Naive thymus-derived CD8-positive, alpha-beta T cell (primary cell): ENCODE measurements at regions not wholly inside any gene's neighbourhood (a gene's known extent, or its start where the extent isn't known, plus 50 kb on each side); places are given as distances from the start of the nearest gene placed in this dataset.

Experiments
- ATAC-seq, 2 donors: fragments of 150-1000 bp; cut with Tn5 transposase in 1 of 2; sonication (Bioruptor Pico), chemical (Tn5 transposase) in 1 of 2; 1 replicate in 1 of 2; 2 replicates in 1 of 2; pipeline ENCODE4 v1.10.0; 2021; ENCODE audit warnings: mild to moderate bottlenecking in 2 of 2, moderate library complexity in 2 of 2
- POLR2A ChIA-PET: fragments of 350-600 bp; sonication (Branson Sonifier 250); formaldehyde crosslinking; loops from one replicate; lab custom pipeline; 2021; ENCODE audit warnings: antibody characterized with exemption; lab: Charles Lee
- DNase-seq, 10 donors: peaks; one replicate each; pipeline versions ENCODE4 v3.0.0 to v3.0.0-alpha.2; 2020 to 2022
- H3K27ac Mint-ChIP-seq, 10 donors: one replicate each; pipeline ENCODE4 v1.8.0; 2020 to 2022; ENCODE audit warnings: mild to moderate bottlenecking in 10 of 10, mixed read lengths in 10 of 10, moderate library complexity in 4 of 10, inconsistent platforms in 1 of 10
- H3K27me3 Mint-ChIP-seq, 5 donors: one replicate each; pipeline ENCODE4 v1.8.0; 2021 to 2022; ENCODE audit warnings: mixed read lengths in 5 of 5
- H3K36me3 Mint-ChIP-seq, 3 donors: one replicate each; pipeline ENCODE4 v1.8.0; 2020 to 2022; ENCODE audit warnings: mixed read lengths in 3 of 3, mild to moderate bottlenecking in 2 of 3, inconsistent platforms in 1 of 3
- H3K4me1 Mint-ChIP-seq, 4 donors: one replicate each; pipeline ENCODE4 v1.8.0; 2021 to 2022; ENCODE audit warnings: mixed read lengths in 4 of 4
- H3K4me3 Mint-ChIP-seq, 10 donors: one replicate each; pipeline ENCODE4 v1.8.0; 2020 to 2022; ENCODE audit warnings: mild to moderate bottlenecking in 10 of 10, mixed read lengths in 10 of 10, moderate library complexity in 6 of 10, inconsistent platforms in 1 of 10
- H3K9me3 Mint-ChIP-seq, 9 donors: one replicate each; pipeline ENCODE4 v1.8.0; 2020 to 2022; ENCODE audit warnings: mixed read lengths in 9 of 9, mild to moderate bottlenecking in 3 of 9, inconsistent platforms in 1 of 9, moderate library complexity in 1 of 9

DNA sequence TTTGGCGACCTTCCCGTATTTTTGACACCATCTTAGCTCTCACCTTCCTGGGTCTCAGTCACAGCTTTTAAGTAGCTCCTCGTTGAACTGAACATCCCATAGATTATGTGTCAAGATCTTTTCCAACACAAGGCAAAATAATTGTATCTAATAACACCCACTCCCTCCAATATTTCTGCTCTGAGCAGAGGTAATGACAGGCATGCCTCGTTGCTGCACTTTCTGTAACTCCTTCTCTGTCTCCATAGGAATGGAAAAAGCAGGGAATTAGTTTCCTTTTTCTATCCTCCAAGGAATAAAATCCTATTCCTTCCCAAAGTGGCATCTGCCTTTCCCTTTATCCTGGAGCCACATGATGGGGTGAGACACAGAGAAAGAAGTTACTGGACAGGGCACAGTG is 174.0 kb upstream of the CDH20 start:
- POLR2A ChIA-PET: no interaction called here
- peaks cover 0 to 1% (median 0%) of the 10 kb centered on the region in 5 donors for H3K27me3 Mint-ChIP-seq
- H3K27ac Mint-ChIP-seq: no peak overlapping the region
- no peak overlapping the region for H3K4me3 Mint-ChIP-seq
- no peak for ATAC-seq
- no peak for DNase-seq
- H3K9me3 Mint-ChIP-seq: peaks cover 0 to 11% (median 3%) of the 10 kb centered on the region in 9 donors
- no peaks in the 10 kb centered on the region for H3K4me1 Mint-ChIP-seq
- no peaks in the 10 kb centered on the region for H3K36me3 Mint-ChIP-seq

DNA sequence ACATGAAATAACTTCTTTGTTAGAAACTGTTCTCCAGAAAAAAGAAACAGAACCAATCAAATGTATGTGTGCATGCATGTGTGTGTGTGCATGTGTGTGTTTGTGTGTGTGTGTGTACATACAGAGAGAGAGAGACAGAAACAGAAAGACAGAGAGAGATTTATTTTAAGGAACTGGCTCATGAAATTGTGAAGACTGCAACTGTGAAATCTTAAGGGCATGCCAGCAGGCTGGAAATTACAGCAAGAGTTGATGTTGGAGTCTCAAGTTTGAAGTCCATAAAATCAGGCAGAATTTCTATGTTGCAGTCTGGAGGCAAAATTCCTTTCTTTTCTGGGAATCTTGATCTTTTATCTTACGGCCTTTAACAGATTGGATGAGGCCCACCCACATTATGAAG is 168.9 kb upstream of the CDH20 start:
- Mint-ChIP-seq H3K36me3 (no peaks in the 10 kb centered on the region), H3K4me3 (no peak overlapping the region), H3K27ac (no peak overlapping the region), H3K4me1 (no peaks in the 10 kb centered on the region), H3K27me3 (peaks cover 0 to 1% (median 0%) of the 10 kb centered on the region in 5 donors), H3K9me3 (peaks cover 0 to 8% (median 1%) of the 10 kb centered on the region in 9 donors)
- no peak for DNase-seq
- no peak for ATAC-seq
- POLR2A ChIA-PET: no interaction called here

DNA sequence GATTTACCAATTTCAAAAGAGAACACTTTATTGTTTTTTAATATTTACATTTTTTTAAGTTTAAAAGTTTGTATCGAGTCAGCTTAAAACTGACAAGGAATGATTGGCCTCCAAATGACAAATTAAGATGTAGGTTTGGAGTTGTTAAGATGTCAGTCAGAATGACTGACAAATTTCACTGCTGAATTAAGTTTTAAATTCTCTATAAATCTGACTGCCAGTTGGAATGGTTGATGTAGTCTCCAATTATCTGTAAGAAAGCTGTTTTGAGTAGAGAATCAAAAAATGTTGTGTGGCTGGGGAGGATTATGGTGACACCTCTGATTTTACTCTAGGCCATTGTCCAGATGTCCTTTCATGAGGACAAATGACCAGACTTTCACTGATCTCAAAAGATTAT is 165.3 kb upstream of the CDH20 start:
- DNase-seq (no peak), ATAC-seq (no peak)
- no peaks in the 10 kb centered on the region for H3K4me1 Mint-ChIP-seq
- POLR2A ChIA-PET: no interaction called here
- H3K36me3 Mint-ChIP-seq: no peaks in the 10 kb centered on the region
- peaks cover 0 to 2% (median 0%) of the 10 kb centered on the region in 9 donors for H3K9me3 Mint-ChIP-seq
- H3K27me3 Mint-ChIP-seq: no peaks in the 10 kb centered on the region
- no peak overlapping the region for H3K4me3 Mint-ChIP-seq
- H3K27ac Mint-ChIP-seq: no peak overlapping the region

DNA sequence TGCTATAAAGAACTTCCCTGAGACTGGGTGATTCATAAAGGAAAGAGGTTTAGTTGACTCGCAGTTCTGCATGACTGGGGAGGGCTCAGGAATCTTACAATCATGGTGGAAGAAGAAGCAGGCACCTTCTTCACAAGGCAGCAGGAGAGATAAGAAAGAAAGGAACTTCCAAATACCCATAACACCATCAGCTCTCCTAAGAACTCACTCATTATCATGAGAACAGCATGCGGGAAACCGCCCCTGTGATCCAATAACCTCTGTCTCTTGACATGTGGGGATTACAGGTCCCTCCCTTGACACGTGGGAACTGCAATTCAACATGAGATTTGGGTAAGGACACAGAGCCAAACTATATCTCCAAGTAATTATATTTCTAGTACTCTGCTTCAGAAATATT is 163.8 kb upstream of the CDH20 start:
- Mint-ChIP-seq H3K4me3 (no peak overlapping the region), H3K4me1 (no peaks in the 10 kb centered on the region), H3K36me3 (no peaks in the 10 kb centered on the region), H3K27ac (no peak overlapping the region), H3K9me3 (peaks cover 0 to 2% (median 0%) of the 10 kb centered on the region in 9 donors), H3K27me3 (no peaks in the 10 kb centered on the region)
- no peak for ATAC-seq
- POLR2A ChIA-PET: no interaction called here
- DNase-seq: no peak

DNA sequence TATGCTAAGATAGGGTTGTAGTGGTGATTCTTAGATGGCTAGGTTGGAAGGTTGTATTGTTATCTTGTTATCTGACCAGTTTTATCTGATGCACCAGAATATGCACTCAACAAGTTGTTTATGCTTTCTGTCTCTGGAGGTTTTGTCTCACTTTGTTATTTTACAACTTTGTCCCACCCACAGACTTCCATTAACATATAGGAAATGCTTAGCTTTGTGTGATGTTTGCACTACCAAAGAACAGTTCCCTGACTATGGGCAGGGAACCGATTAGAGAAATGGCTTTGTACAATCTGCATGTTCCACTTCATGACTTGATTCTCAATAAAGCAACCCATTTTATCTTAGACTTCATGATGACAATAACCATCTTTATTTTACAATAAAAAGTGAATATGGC is 160.6 kb upstream of the CDH20 start:
- no peaks in the 10 kb centered on the region for H3K4me1 Mint-ChIP-seq
- H3K27ac Mint-ChIP-seq: no peak overlapping the region
- ATAC-seq: no peak
- H3K27me3 Mint-ChIP-seq: no peaks in the 10 kb centered on the region
- no peak for DNase-seq
- peaks cover 0 to 23% (median 0%) of the 10 kb centered on the region in 9 donors for H3K9me3 Mint-ChIP-seq
- POLR2A ChIA-PET: no interaction called here
- H3K4me3 Mint-ChIP-seq: no peak overlapping the region
- H3K36me3 Mint-ChIP-seq: no peaks in the 10 kb centered on the region

DNA sequence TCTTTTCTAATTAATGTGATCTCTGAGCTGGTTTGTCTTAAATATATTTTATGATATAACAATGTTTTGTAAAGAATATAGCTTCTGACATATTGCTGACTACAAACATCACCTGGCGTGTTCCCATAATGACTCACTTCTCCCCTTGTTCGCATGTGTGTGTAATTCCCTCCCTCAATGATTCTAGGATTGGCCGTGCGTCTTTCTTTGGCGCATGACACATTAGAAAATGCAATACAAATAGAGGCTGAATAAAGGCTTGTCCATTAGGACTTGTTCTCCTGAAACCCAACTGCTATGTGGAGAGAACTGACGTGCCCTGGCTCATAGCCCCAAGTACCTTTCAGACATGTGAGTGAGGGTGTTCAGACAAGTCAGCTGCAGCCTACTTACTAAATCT is 159.7 kb upstream of the CDH20 start:
- Mint-ChIP-seq H3K27me3 (no peaks in the 10 kb centered on the region), H3K36me3 (peaks cover 0 to 6% (median 0%) of the 10 kb centered on the region in 3 donors), H3K4me1 (no peaks in the 10 kb centered on the region), H3K4me3 (no peak overlapping the region), H3K27ac (no peak overlapping the region), H3K9me3 (peaks cover 0 to 32% (median 7%) of the 10 kb centered on the region in 9 donors)
- no peak for DNase-seq
- ATAC-seq: no peak
- POLR2A ChIA-PET: no interaction called here

DNA sequence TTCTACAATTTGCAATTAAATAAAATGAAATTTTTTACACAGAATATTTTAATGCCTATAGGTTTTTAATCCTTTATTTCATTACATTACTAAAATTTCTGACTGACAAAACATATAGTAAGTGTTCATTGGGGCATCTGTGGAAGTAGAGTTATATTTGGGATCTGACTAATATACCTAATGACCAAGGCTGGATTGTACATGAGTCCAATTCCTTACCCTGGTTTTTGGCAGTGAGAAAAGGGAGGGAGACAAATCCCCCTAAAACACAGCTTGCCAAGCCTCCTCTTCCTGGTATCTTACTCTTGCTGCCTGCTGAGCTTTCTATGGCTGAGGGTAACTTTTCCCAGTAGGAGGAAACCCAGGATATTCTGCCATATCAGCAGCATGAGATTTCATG is 149.4 kb upstream of the CDH20 start:
- Mint-ChIP-seq H3K36me3 (no peaks in the 10 kb centered on the region), H3K4me3 (no peak overlapping the region), H3K27me3 (peaks cover 0 to 4% (median 0%) of the 10 kb centered on the region in 5 donors), H3K4me1 (no peaks in the 10 kb centered on the region), H3K27ac (no peak overlapping the region), H3K9me3 (peaks cover 0 to 22% (median 2%) of the 10 kb centered on the region in 9 donors)
- ATAC-seq (no peak), DNase-seq (no peak)
- POLR2A ChIA-PET: no interaction called here

DNA sequence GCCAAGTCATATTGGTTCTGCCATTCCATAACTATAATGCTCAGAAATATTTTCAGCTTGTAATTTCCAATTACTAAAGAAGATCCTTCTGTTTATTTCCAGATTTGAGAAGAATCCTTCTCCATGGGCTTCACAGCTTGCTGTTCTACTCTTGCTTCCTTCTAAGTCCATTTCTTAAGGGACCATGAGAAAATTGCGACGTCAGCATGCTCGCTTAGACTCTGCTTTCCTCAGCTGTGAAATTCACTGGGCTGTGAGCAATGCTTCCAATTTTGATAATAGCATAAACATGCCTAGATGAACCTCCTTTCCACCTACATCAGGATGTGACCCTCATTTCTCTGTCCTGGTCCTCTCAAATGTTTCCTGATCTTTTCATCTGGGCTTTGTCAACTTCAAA is 145.3 kb upstream of the CDH20 start:
- no peaks in the 10 kb centered on the region for H3K36me3 Mint-ChIP-seq
- POLR2A ChIA-PET: no interaction called here
- peaks cover 0 to 24% (median 6%) of the 10 kb centered on the region in 9 donors for H3K9me3 Mint-ChIP-seq
- no peak overlapping the region for H3K27ac Mint-ChIP-seq
- no peak for DNase-seq
- H3K4me1 Mint-ChIP-seq: no peaks in the 10 kb centered on the region
- H3K4me3 Mint-ChIP-seq: no peak overlapping the region
- no peak for ATAC-seq
- peaks cover 0 to 4% (median 0%) of the 10 kb centered on the region in 5 donors for H3K27me3 Mint-ChIP-seq

DNA sequence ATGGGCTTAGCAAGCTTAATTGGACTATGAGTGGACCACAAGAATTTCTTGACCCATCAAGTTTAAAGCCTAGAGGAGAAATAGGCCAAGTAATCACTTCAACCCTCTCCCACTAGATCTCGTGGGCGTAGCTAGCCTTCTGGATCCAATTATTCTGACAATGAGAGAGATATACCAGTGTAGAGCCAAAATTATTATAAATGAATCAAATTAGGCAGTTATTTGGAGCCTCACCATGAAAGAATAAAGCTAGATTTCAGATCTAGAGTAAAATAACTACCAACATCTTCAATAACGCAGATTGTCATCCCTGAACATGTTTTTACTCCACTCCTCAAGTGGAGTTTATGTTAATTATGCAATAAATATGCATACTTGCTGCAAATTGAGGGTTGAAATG is 143.9 kb upstream of the CDH20 start:
- Mint-ChIP-seq H3K9me3 (peaks cover 0 to 33% (median 6%) of the 10 kb centered on the region in 9 donors), H3K27me3 (peaks cover 0 to 4% (median 0%) of the 10 kb centered on the region in 5 donors), H3K4me3 (no peak overlapping the region), H3K4me1 (no peaks in the 10 kb centered on the region), H3K27ac (no peak overlapping the region), H3K36me3 (no peaks in the 10 kb centered on the region)
- no peak for ATAC-seq
- DNase-seq: no peak
- POLR2A ChIA-PET: no interaction called here

DNA sequence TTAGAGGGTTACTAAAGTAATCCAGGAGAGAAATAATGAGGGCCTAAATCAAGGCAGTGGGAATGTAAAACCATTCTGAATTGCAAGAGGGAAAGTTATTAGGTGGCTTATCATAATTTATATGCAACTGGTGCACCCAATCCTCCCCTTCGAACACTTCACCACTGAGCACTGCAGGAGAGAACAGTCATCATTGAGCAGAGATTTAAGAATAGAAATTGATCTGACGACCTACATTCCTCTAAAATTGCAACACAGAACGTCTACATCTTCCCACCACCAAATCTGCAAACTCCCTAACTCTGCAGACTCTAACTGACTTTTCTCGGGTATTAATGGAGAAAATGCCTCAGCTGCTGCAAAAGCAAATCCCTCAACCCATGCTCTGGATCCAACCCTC is 138.5 kb upstream of the CDH20 start:
- no peak for DNase-seq
- POLR2A ChIA-PET: no interaction called here
- Mint-ChIP-seq H3K4me1 (no peaks in the 10 kb centered on the region), H3K4me3 (no peak overlapping the region), H3K27me3 (no peaks in the 10 kb centered on the region), H3K9me3 (peaks cover 0 to 14% (median 8%) of the 10 kb centered on the region in 9 donors), H3K27ac (no peak overlapping the region), H3K36me3 (no peaks in the 10 kb centered on the region)
- ATAC-seq: no peak

DNA sequence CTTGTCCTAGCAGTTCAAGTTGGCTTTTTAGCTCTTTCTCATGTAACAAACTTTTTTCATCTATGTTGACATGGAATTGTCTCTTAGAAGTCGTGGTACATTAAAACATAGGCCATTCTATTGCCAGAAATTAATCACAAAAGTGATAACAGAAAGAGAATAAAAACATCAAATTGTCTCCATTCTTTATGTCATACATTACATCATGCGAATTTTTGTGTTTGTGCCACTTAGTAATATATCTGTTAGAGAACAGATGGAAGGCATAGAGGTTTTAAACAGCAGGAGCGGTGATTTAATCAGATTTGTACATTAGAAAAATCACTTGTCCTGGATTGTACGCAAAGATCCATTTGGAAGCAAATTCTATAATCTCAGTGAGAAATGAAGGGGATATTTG is 136.5 kb upstream of the CDH20 start:
- POLR2A ChIA-PET: no interaction called here

DNA sequence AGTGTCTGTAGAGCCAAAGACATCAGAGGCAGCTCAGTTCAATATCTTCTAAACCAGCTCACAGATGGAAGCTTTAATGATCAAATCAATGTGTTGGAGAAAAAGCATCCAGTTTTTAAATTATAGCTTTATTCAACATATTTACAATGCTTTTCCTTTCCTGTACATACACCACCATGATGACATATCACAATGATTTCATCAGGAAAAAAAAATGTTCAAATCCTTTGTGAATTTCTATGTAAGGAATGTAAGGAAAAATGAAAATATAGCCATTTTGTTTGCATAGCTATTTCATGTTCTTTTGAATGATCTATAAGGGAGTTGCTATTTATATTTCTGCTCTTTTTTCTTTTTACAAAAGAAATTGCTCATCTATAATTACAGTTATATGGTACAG is 134.7 kb upstream of the CDH20 start:
- no peaks in the 10 kb centered on the region for H3K27me3 Mint-ChIP-seq
- ATAC-seq (no peak), DNase-seq (no peak)
- no peak overlapping the region for H3K27ac Mint-ChIP-seq
- H3K9me3 Mint-ChIP-seq: peaks cover 0 to 13% (median 2%) of the 10 kb centered on the region in 9 donors
- POLR2A ChIA-PET: no interaction called here
- H3K36me3 Mint-ChIP-seq: no peaks in the 10 kb centered on the region
- no peaks in the 10 kb centered on the region for H3K4me1 Mint-ChIP-seq
- H3K4me3 Mint-ChIP-seq: no peak overlapping the region

More for the DNA sequence above, 136.5 kb upstream of the CDH20 start:
- Mint-ChIP-seq H3K27me3 (no peaks in the 10 kb centered on the region), H3K4me1 (no peaks in the 10 kb centered on the region), H3K36me3 (no peaks in the 10 kb centered on the region), H3K27ac (no peak overlapping the region), H3K4me3 (no peak overlapping the region), H3K9me3 (peaks cover 0 to 14% (median 3%) of the 10 kb centered on the region in 9 donors)
- no peak for ATAC-seq
- DNase-seq: no peak

DNA sequence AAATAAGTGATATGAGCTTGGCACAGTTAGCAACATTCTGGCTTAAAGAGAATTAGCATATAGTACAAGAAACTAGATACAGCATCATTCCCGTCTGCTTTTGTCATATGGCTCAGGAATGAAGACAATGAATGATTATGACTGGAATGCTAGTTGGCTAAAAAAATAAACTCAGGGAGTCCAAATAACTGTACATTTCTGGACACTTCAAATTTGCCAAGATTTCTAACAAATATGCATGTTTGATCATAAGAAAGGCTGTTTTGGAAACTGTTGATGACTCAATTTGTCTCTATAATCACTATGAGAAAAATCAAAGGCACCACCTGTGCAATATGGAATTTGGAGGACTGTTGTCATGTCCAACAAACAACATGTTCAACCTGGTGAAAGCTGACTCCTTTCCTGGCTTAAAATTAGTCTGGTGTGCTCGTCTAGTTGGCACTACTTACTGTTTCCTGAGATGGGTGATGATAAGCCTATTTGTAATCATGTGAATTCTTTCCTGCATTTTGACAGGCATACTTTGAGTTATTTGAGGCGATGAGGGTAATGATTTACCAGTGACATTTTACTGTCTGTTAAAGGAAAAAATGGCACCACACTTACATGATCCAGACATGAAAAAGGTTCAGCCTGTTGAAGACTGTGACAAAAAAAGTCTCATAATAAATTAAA is 133.9 kb upstream of the CDH20 start:
- DNase-seq (no peak), ATAC-seq (no peak)
- Mint-ChIP-seq H3K4me3 (no peak overlapping the region), H3K4me1 (no peaks in the 10 kb centered on the region), H3K36me3 (no peaks in the 10 kb centered on the region), H3K27ac (no peak overlapping the region), H3K9me3 (peaks cover 0 to 10% (median under 1%) of the 10 kb centered on the region in 9 donors), H3K27me3 (no peaks in the 10 kb centered on the region)
- POLR2A ChIA-PET: no interaction called here

DNA sequence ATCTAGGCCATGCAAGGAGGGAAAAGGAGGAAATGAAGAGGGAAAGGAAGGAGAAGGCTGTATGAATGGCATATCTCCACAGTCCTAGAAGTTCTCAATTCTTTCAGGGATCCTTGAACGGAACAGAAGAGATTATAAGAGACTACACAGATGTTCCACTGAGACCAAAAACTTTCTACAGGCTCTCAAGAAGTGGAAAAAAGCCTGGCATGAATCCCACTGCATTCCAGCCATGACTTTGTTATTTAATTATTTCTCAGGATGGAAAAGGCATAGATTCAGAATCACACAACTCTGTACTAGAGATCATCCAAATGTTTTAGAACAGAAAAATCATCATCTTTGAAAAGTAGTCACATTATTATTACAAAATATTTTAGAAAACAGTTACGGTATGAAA is 131.7 kb upstream of the CDH20 start:
- Mint-ChIP-seq H3K27ac (no peak overlapping the region), H3K36me3 (no peaks in the 10 kb centered on the region), H3K4me1 (no peaks in the 10 kb centered on the region), H3K9me3 (peaks cover 0 to 5% (median 0%) of the 10 kb centered on the region in 9 donors), H3K4me3 (no peak overlapping the region), H3K27me3 (no peaks in the 10 kb centered on the region)
- ATAC-seq: no peak
- no peak for DNase-seq
- POLR2A ChIA-PET: no interaction called here
